ENCODE measurements at regions not wholly inside any gene's neighbourhood (a gene's known extent, or its start where the extent isn't known, plus 50 kb on each side); places are given as distances from the start of the nearest gene placed in this dataset.

DNA sequence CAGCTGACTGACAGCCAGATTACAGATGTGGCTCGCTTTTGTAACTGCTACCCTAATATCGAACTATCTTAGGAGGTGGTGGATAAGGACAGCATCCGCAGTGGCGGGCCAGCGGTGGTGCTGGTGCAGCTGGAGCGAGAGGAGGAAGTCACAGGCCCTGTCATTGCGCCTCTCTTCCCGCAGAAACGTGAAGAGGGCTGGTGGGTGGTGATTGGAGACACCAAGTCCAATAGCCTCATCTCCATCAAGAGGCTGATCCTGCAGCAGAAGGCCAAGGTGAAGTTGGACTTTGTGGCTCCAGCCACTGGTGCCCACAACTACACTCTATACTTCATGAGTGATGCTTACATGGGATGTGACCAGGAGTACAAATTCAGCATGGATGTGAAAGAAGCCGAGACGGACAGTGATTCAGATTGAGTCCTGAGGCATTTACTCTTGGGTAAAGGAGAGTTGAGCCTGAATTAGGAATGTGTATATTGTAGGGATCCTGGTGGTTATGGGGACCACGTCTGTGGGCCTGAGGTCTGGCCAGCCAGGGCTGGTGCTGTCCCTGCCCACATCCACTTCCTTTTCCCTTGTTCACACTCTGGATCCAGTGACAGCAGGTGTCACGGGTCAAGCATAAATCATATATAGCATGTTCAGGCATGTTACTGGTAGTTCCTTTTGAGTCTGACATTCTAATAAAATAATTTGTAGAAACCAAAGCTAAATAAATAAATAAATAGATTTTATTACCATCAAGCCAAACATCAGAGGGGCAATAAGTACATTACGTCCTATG lies 89.0 kb upstream of the SMURF2 start:
- TF ChIP-seq, protein P1, sequence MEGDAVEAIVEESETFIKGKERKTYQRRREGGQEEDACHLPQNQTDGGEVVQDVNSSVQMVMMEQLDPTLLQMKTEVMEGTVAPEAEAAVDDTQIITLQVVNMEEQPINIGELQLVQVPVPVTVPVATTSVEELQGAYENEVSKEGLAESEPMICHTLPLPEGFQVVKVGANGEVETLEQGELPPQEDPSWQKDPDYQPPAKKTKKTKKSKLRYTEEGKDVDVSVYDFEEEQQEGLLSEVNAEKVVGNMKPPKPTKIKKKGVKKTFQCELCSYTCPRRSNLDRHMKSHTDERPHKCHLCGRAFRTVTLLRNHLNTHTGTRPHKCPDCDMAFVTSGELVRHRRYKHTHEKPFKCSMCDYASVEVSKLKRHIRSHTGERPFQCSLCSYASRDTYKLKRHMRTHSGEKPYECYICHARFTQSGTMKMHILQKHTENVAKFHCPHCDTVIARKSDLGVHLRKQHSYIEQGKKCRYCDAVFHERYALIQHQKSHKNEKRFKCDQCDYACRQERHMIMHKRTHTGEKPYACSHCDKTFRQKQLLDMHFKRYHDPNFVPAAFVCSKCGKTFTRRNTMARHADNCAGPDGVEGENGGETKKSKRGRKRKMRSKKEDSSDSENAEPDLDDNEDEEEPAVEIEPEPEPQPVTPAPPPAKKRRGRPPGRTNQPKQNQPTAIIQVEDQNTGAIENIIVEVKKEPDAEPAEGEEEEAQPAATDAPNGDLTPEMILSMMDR (optimal IDR thresholded peaks at IDR 0.05 in 1 of 3, IDR thresholded peaks at IDR 0.05 in 1 of 3, conservative IDR thresholded peaks at IDR 0.05 in 1 of 3; ENCODE audit: extremely low read depth in 1 of 3, insufficient read depth in 2 of 3, low read length in 3 of 3): no peak
- TF ChIP-seq EZH2 (IDR thresholded peaks at IDR 0.05; ENCODE audit: low read length): no peak

Measured in keratinocyte (primary cell).